Right renal cortex interstitium (tissue), 3 donors: ENCODE measurements at regions not wholly inside any gene's neighbourhood (a gene's known extent, or its start where the extent isn't known, plus 50 kb on each side); places are given as distances from the start of the nearest gene placed in this dataset.

ENCODE experiments used
- DNase-seq, 3 donors: peaks; one replicate each; pipeline ENCODE4 v3.0.0-alpha.2; 2013; ENCODE audit warnings: low read depth in 3 of 3, low spot score in 2 of 3

GRCh38 chr1:5488448-5488847 is 503.8 kb downstream of the NPHP4 start:
- no peak for DNase-seq

- DNase-seq, result no peak
Observed at GRCh38 chr1:5485968-5486696, 506.1 kb downstream of the NPHP4 start.

GRCh38 chr1:5485436-5485835 is 506.8 kb downstream of the NPHP4 start:
- DNase-seq, result no peak

- DNase-seq, result no peak
Observed at GRCh38 chr1:5484451-5485165, 507.6 kb downstream of the NPHP4 start.

GRCh38 chr1:5481889-5482288 is 510.3 kb downstream of the NPHP4 start:
- no peak for DNase-seq

- DNase-seq, result no peak
Observed at GRCh38 chr1:5480906-5481305, 511.3 kb downstream of the NPHP4 start.

- no peak for DNase-seq
Observed at GRCh38 chr1:5479876-5480646, 512.2 kb downstream of the NPHP4 start.

GRCh38 chr1:5478961-5479360 is 513.3 kb downstream of the NPHP4 start:
- no peak for DNase-seq

- no peak for DNase-seq
Observed at GRCh38 chr1:5478156-5478695, 514.0 kb downstream of the NPHP4 start.

- DNase-seq, result no peak
Observed at GRCh38 chr1:5477716-5478115, 514.5 kb downstream of the NPHP4 start.

GRCh38 chr1:5475572-5475971 is 516.7 kb downstream of the NPHP4 start:
- DNase-seq, result no peak

GRCh38 chr1:5473268-5473667 is 519.0 kb downstream of the NPHP4 start:
- no peak for DNase-seq

- no peak for DNase-seq
Observed at GRCh38 chr1:5466487-5466886, 525.7 kb downstream of the NPHP4 start.

GRCh38 chr1:5465281-5465711 is 526.9 kb downstream of the NPHP4 start:
- no peak for DNase-seq

GRCh38 chr1:5464366-5464765 is 527.9 kb downstream of the NPHP4 start:
- no peak for DNase-seq

- no peak for DNase-seq
Observed at GRCh38 chr1:5460974-5461373, 531.3 kb downstream of the NPHP4 start.

- DNase-seq, result no peak
Observed at GRCh38 chr1:5459839-5460610, 532.2 kb downstream of the NPHP4 start.

GRCh38 chr1:5458248-5458647 is 534.0 kb downstream of the NPHP4 start:
- DNase-seq, result no peak

GRCh38 chr1:5456090-5456811 is 536.0 kb downstream of the NPHP4 start:
- DNase-seq, result no peak

GRCh38 chr1:5455651-5456050 is 536.6 kb downstream of the NPHP4 start:
- no peak for DNase-seq
